BE2C (cell line): ENCODE measurements at regions not wholly inside any gene's neighbourhood (a gene's known extent, or its start where the extent isn't known, plus 50 kb on each side); places are given as distances from the start of the nearest gene placed in this dataset.

ENCODE experiments used
- DNase-seq: peaks from one replicate; pipeline ENCODE4 v3.0.0-alpha.2; 2020
- H3K27me3 ChIP-seq: fragments of 250-450 bp; sonication (Bioruptor Pico); 2 replicates; pipeline ENCODE4 v1.5.1; 2020; ENCODE audit warnings: mild to moderate bottlenecking
- H3K36me3 ChIP-seq: fragments of 250-450 bp; sonication (Bioruptor Pico); 2 replicates; pipeline ENCODE4 v1.5.1; 2020; ENCODE audit warnings: mild to moderate bottlenecking
- H3K4me1 ChIP-seq: fragments of 250-450 bp; sonication (Bioruptor Pico); 2 replicates; pipeline ENCODE4 v1.5.1; 2020
- H3K4me3 ChIP-seq: 2 replicates; pipeline ENCODE4 v1.5.1; 2011; ENCODE audit warnings: low read depth, low read length
- H3K9me3 ChIP-seq: fragments of 250-450 bp; sonication (Bioruptor Pico); 2 replicates; pipeline ENCODE4 v1.5.1; 2020
- CTCF ChIP-seq: IDR thresholded peaks from 2 replicates; pipeline ENCODE4 v1.5.1; 2012; ENCODE audit warnings: mild to moderate bottlenecking, low read depth, low read length

GRCh38 chr1:175810305-175810704 is 66.9 kb upstream of the TNR start:
- DNase-seq, result no peak
- no peak overlapping the region for H3K4me3 ChIP-seq
- TF ChIP-seq CTCF, result no peak

DNA sequence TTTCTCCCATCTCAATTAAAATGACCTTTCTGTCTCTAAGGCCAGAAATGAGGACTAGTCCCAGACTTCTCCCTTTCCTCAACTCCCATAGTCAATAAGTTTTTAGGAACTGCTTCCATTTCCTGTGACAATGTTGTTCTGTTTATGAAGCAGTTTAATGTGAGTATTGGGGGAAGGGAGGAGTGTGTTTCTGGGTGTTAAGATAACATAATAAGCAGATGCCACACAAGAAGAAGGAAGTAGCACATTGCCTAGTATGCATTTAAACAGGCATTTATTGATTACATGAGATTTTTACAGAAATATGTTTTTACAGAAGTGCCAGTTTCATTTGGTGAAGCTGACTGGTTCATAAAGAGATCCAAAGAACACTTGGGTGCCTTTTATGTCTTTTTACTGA is 65.6 kb upstream of the TNR start:
- no peak for DNase-seq
- H3K36me3 ChIP-seq, result no peaks in the 10 kb centered on the region
- H3K27me3 ChIP-seq, result no peaks in the 10 kb centered on the region
- no peak overlapping the region for H3K4me3 ChIP-seq
- no peaks in the 10 kb centered on the region for H3K9me3 ChIP-seq
- TF ChIP-seq CTCF, result no peak
- H3K4me1 ChIP-seq, result no peaks in the 10 kb centered on the region

More at GRCh38 chr1:175810305-175810704, 66.9 kb upstream of the TNR start:
- H3K9me3 ChIP-seq, result no peaks in the 10 kb centered on the region
- no peaks in the 10 kb centered on the region for H3K36me3 ChIP-seq
- no peaks in the 10 kb centered on the region for H3K27me3 ChIP-seq
- H3K4me1 ChIP-seq, result no peaks in the 10 kb centered on the region

DNA sequence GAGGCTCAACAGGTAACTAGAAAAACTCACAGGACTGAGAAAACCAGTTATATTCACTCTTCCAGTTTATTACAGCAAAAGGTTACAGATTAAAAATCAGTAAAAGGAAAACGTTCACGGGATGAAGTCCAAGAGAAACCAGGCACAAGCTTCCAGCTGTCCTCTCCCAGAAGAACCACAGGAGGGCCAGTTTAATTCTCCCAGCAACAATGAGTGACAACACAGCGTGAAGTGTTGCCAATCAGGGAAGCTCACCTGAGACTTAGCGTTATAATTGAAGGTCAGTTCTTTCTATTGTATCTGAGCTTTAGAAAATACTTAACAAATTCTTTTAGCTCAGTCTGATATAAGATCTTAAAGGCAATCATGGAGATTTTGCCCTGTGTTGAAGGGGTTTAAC is 65.2 kb upstream of the TNR start:
- no peak overlapping the region for H3K4me3 ChIP-seq
- no peaks in the 10 kb centered on the region for H3K27me3 ChIP-seq
- no peaks in the 10 kb centered on the region for H3K4me1 ChIP-seq
- H3K9me3 ChIP-seq, result no peaks in the 10 kb centered on the region
- no peaks in the 10 kb centered on the region for H3K36me3 ChIP-seq
- no peak for TF ChIP-seq CTCF
- no peak for DNase-seq

DNA sequence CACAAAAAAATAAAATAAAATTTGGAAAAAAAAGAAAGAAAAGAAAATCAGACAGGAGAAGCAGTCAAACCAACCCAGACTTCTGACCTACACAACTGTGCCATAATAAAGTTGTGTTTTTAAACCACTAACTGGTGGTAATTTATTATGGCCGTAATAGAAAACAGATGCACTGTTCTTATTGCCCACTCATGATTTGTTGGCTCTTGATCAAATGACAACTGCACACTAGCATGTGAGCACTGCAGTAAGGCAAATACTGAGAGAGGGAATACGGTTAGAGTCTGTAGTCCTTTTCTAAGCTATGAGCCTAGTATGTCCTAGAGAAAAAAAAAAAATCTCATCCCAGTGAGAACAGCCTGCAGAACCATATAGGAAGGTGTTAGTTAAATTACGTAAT is 61.2 kb upstream of the TNR start:
- no peaks in the 10 kb centered on the region for H3K4me1 ChIP-seq
- no peak overlapping the region for H3K4me3 ChIP-seq
- TF ChIP-seq CTCF, result no peak
- no peaks in the 10 kb centered on the region for H3K36me3 ChIP-seq
- no peaks in the 10 kb centered on the region for H3K9me3 ChIP-seq
- DNase-seq, result no peak
- H3K27me3 ChIP-seq, result no peaks in the 10 kb centered on the region

DNA sequence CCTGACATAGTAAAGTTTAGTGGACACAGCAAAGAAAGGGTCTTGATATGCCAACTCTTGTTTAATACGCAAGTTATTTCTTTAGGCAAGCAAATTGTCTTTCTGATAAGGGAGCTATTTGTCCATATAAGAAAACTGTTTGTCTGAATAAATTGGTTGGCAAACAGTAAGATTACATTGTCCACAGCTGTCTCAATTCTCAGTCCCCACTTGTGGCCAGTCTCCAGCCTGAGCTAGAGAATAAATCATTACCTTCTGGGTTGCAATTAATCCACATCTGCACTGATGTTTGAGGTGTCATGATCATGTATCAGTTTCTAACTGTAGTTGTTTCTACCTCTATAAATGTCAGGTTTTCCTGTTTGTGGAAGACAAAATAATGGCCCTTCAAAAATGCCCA is 60.0 kb upstream of the TNR start:
- Histone ChIP-seq H3K36me3 (no peaks in the 10 kb centered on the region), H3K4me1 (no peaks in the 10 kb centered on the region), H3K9me3 (no peaks in the 10 kb centered on the region), H3K4me3 (no peak overlapping the region), H3K27me3 (no peaks in the 10 kb centered on the region)
- DNase-seq, result no peak
- no peak for TF ChIP-seq CTCF

DNA sequence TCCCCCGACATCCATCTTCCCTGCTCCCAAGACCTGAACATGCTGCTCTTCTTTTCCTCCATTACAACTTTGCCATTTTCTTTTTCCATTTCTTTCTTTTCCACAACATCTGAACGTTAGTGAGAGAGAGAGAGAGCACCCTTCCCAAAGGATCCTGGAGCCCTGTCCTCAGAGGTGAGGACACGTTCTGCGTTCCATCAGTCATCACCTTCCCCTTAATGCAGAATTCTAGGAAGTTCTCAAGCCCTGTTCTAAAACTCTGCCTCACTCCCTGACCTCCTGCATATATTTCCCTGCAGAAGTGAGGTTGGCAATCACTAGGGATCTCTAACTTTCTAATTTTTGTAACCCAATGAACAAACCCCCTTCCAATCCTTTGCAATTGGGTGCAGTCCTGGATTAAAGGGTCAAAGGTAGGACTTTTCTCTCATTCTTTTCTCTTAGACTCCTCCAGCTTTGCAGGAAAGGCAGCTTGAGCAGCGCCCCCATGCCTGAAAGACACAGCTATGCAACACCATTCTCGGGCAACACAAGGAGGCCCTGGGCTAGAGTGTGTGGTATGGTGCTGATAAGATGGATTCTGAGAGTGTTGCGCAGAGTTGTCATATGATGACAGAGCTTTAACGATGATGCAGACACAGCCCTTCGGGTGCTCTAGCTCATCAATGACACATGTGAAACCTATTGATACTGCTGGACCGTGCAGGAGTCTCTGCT is 59.2 kb upstream of the TNR start:
- no peaks in the 10 kb centered on the region for H3K9me3 ChIP-seq
- H3K36me3 ChIP-seq, result no peaks in the 10 kb centered on the region
- DNase-seq, result no peak
- no peaks in the 10 kb centered on the region for H3K27me3 ChIP-seq
- no peak overlapping the region for H3K4me3 ChIP-seq
- no peaks in the 10 kb centered on the region for H3K4me1 ChIP-seq
- no peak for TF ChIP-seq CTCF
